HG03039 (cell line): ENCODE measurements at regions not wholly inside any gene's neighbourhood (a gene's known extent, or its start where the extent isn't known, plus 50 kb on each side); places are given as distances from the start of the nearest gene placed in this dataset.
"Not testable (repeated sequence)": the region's sequence is repeated elsewhere in the genome, so short reads cannot be mapped to it uniquely, and the experiment has no call there.

Experiments
- ATAC-seq: cut with Tn5 transposase; IDR thresholded peaks from one replicate; pipeline ENCODE4 v1.9.1; 2021; ENCODE audit warnings: mild to moderate bottlenecking, moderate library complexity; ENCODE audit not compliant: unreplicated experiment

DNA sequence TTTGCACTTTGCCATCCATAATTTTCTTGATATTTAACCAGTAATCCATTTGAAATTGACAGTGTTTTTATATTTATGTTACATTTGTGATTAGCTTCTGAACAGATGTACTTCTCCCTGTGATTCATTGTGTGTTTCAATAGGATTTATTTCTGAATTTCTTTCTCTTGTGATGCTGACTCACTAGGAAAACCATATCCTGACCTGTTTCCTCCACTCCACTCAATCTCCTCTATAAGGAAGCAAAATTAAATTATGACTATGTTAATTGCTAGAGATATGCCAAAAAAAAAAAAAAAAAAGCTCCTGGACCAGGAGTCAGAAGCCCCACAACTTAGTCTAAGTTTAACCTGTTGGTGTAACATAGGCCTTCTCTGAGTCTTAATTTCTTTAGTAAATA is 614.6 kb upstream of the SPRY2 start:
- no peak for ATAC-seq

DNA sequence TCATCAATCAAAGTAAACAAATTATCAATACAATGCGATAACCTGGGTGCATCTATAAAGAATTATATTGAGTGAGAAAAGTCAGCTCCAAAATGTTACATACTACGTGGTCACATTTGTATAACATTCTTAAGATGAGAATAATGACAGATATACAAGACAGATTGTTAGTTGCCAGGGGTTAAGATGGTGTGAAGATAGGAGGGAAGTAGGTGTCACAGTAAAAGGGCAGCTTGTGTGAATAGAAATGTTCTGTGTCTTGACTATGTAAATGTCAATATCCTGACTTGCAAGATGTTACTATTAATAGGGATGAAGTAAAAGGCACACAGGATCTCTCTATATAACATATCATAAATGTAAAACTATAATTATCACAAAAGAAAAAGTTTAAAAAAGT is 611.2 kb upstream of the SPRY2 start:
- ATAC-seq = no peak

- ATAC-seq = no peak
Observed at GRCh38 chr13:80946008-80946802, 605.3 kb upstream of the SPRY2 start.

- no peak for ATAC-seq
Observed at GRCh38 chr13:80945328-80945727, 604.4 kb upstream of the SPRY2 start.

- no peak for ATAC-seq
Observed at GRCh38 chr13:80939581-80939980, 598.7 kb upstream of the SPRY2 start.

DNA sequence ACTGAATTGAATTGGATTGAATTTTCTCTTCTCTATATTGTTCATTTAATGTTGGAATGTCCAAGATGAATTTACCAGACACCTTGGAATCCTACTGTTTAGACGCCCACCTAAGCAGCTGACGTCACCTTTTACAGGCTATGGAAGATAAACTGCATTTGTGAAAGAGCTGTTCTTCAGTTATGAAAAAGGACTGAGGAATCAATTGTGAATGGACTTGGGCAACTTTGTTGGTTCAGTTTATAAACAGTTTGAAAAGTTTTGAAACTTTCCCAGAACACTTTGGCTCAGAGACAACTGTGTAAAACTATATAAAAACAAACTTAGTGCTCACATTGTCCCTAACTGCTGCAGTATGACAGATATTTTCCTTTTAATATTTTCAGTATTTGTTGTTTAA is 590.8 kb upstream of the SPRY2 start:
- no peak for ATAC-seq

DNA sequence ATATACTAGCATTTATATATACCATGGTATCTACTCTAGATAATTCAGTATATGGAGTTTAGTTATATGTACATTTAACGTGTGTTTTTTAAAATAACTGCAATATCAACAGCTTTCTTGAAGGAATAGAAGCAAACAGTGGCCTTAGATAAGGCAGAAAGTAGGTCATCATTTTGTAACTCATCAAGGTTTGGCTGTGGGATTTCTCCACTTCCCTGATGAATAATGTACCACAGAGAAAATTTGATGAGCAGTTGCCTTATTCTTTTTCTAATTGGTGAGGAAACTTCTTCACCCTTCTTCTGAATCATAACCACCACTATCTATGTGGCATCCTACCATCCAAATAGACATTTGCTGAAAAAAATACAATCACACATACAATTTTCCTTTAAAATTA is 590.2 kb upstream of the SPRY2 start:
- no peak for ATAC-seq

DNA sequence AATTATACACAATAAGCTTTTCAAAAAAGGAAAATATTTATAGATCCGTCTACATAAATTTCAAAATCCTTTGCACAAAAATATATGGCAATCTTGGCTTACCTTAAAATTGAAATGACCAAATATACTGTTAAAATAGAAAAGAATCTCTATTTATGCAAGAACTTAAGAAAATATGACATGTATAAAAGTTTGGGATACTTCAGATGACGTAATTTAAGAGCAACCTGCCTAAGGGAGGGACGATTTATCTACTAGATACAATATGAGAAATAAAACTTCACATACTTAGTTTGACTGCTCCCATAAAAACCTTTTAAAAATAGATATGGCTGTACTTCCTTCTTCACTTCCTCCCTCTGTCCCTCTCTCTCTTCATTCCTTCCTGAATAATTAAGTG is 587.3 kb upstream of the SPRY2 start:
- ATAC-seq = no peak

DNA sequence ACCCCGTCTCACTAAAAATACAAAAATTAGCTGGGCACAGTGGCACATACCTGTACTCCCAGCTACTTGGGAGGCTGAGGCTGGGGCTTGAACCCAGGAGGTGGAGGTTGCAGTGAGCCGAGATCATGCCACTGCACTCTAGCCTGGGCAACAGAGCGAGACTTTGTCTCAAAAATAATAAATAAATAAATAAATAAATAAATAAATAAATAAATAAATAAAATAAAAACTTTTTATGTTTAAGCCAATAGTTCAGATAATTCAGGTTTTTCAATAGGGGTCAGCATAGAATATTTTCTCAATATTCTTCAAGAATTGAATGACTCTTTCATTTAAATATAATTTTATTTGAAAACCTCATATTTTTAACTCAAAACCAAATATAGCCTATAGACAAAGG is 585.1 kb upstream of the SPRY2 start:
- not testable (repeated sequence) for ATAC-seq

- no peak for ATAC-seq
Observed at GRCh38 chr13:80924596-80924995, 583.7 kb upstream of the SPRY2 start.

GRCh38 chr13:80923907-80924306 is 583.0 kb upstream of the SPRY2 start:
- no peak for ATAC-seq

DNA sequence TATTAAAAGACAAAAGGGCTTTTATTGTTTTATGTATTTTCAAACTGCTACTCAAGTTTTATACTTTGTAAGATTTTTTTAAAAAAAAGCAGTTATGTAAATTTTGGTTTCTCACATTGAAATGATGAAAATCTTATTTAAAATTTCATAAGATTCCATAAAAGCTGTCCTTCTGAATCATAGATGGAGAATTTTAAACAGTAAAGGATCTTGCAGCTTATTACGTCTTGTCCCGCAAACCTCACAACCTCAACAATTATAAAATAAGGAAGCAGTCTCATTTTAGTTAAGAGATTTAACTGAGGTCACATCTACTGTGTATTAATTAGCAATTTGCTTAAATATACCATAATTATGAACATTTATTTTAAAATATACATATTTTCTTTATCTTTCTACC is 581.0 kb upstream of the SPRY2 start:
- ATAC-seq = no peak

DNA sequence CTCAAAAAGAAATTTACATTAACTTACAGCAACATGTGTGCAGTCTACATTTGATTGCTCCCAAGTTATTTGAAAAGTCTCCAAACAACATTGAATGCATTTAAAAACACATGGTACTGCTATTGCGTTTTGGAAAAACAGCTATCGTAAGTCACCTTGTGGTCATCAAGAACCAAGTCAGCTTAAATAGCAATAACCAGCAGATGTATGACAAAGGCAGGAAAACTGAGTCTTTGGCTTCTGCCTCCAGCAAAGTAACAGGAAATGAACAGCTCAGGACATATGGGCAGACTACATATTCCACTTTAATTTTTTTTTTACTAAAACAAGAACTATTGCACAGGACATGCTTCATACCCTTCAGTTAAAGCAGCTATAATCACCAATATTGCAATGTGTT is 580.6 kb upstream of the SPRY2 start:
- ATAC-seq = no peak

DNA sequence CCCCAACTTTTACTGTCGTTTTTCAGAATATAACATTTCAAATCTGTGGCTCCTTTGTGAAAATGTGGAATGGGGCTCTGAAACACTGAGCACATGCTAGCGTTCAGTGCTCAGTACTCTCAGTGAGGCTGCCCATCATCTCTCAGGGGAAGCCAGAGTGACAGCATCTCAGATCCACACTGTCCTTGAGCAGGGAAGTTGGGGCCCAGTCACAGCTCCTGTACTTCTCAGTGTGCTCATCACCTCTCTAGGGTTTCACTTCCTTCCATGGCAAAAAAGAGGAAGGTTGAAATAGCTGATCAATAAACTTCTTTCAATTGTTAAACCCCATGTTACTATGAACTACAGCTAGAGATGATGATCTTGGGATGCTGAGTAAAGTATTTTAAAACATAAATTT is 565.9 kb upstream of the SPRY2 start:
- ATAC-seq = no peak

- no peak for ATAC-seq
Observed at GRCh38 chr13:80904386-80904785, 563.5 kb upstream of the SPRY2 start.

- no peak for ATAC-seq
Observed at GRCh38 chr13:80903911-80904310, 563.0 kb upstream of the SPRY2 start.

DNA sequence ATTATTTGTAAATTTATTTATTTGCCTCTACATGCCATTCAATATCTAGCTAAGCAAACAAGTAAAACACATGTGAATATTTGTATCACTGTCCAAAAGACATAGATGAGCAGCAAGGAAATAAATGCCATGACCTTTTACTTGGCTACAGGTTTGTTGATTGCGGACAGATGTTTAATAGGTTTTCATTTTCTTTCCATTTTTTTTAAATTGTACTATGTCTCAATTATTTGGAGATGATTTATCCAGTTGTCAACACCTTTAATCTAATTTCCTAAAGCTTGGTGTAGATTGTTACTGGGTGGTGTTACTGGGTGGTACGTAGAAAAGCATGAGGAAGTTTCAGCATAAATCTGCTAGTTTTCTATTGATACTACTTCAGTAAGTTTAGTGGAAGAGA is 560.6 kb upstream of the SPRY2 start:
- no peak for ATAC-seq

- ATAC-seq = no peak
Observed at GRCh38 chr13:80901111-80901510, 560.2 kb upstream of the SPRY2 start.

- ATAC-seq = no peak
Observed at GRCh38 chr13:80900561-80900960, 559.6 kb upstream of the SPRY2 start.

DNA sequence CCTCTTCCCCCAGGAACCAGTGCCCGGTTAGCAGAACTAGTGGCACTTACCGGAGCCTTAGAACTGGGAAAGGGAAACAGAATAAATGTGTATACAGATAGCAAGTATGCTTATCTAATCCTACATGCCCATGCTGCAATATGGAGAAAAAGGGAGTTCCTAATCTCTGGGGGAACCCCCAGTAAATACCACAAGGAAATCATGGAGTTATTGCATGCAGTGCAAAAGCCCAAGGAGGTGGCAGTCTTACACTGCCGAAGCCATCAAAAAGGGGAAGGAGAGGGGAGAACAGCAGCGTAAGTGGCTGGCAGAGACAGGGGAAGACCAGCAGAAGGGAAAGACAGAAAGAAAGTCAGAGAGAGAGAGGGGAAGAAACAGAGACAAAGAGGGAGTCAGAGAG is 556.7 kb upstream of the SPRY2 start:
- not testable (repeated sequence) for ATAC-seq

- ATAC-seq = no peak
Observed at GRCh38 chr13:80894917-80895316, 554.0 kb upstream of the SPRY2 start.

GRCh38 chr13:80889829-80890228 is 548.9 kb upstream of the SPRY2 start:
- ATAC-seq = no peak

DNA sequence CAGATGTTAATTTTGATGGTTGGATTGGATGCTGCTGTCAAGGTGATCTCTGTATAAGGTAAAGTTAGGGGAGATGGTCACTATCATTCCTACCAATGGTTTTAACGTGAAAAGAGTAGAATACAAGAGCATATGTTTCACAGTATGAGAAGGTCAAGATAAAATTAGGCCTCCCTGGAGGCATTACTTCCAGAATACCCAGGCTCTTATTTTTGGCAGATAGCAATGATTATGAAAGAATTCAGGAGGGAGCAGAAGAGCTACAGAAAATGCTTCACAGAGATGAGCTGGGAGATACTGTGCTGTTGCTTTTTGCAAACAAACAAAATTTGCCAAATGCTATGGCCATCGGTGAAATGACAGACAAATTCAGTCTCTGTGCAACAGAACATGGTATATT is 547.5 kb upstream of the SPRY2 start:
- no peak for ATAC-seq
